PC-3 (cell line): ENCODE measurements at regions not wholly inside any gene's neighbourhood (a gene's known extent, or its start where the extent isn't known, plus 50 kb on each side); places are given as distances from the start of the nearest gene placed in this dataset.
A peak's percentile ranks its signal among the peaks of the same experiment; 100 is the strongest.

Experiments used
- ATAC-seq: fragments of 200-7000 bp; cut with Tn5 transposase; 2 replicates; pipeline ENCODE4 v1.9.1; 2020; ENCODE audit warnings: mild to moderate bottlenecking, moderate library complexity
- BruUV-seq: library from RNA; stranded (reverse); fragments of 400-500 nt; replicated peaks from 2 replicates; lab custom pipeline; 2021; lab: Mats Ljungman, UMichigan
- CTCF ChIA-PET: fragments of 300-600 bp; sonication (Branson Sonifier 250); formaldehyde crosslinking; loops from one replicate; lab custom pipeline; 2022; ENCODE audit warnings: antibody characterized with exemption; lab: Charles Lee
- POLR2A ChIA-PET: fragments of 300-600 bp; sonication (Branson Sonifier 250); formaldehyde crosslinking; loops from one replicate; lab custom pipeline; 2022; ENCODE audit warnings: antibody characterized with exemption; ENCODE audit not compliant: unreplicated experiment; lab: Charles Lee
- DNase-seq: peaks from one replicate; pipeline ENCODE4 v3.0.0-alpha.2; 2015
- H2AFZ ChIP-seq: fragments of 300-600 bp; sonication (generic); 2 replicates; pipeline ENCODE4 v1.6.0; 2016; ENCODE audit warnings: antibody characterized with exemption, low read length
- H3F3A ChIP-seq: fragments of 300-600 bp; sonication (generic); one replicate; pipeline ENCODE4 v1.6.0; 2017; ENCODE audit warnings: antibody characterized with exemption, low read length, control low read depth, mild to moderate bottlenecking; ENCODE audit not compliant: unreplicated experiment
- H3K27ac ChIP-seq: fragments of 300-600 bp; sonication (generic); 2 replicates; pipeline ENCODE4 v1.5.1; 2016; ENCODE audit warnings: mild to moderate bottlenecking, low read length
- H3K27me3 ChIP-seq: fragments of 300-600 bp; sonication (generic); 2 replicates; pipeline ENCODE4 v1.6.1; 2016; ENCODE audit warnings: low read length, mixed read lengths
- H3K36me3 ChIP-seq: fragments of 300-600 bp; sonication (generic); 2 replicates; pipeline ENCODE4 v1.6.1; 2016; ENCODE audit warnings: low read depth, mixed run types, low read length, mixed read lengths
- H3K4me1 ChIP-seq: fragments of 300-600 bp; sonication (generic); 2 replicates; pipeline ENCODE4 v1.5.1; 2016; ENCODE audit warnings: low read length; ENCODE audit not compliant: insufficient read depth
- H3K4me2 ChIP-seq: fragments of 300-600 bp; sonication (generic); 2 replicates; pipeline ENCODE4 v1.6.0; 2016; ENCODE audit warnings: low read length
- H3K4me3 ChIP-seq: fragments of 300-600 bp; sonication (generic); 2 replicates; pipeline ENCODE4 v1.5.1; 2016; ENCODE audit warnings: mild to moderate bottlenecking, low read length, mixed read lengths
- H3K79me2 ChIP-seq: fragments of 300-600 bp; sonication (generic); 2 replicates; pipeline ENCODE4 v1.6.1; 2017; ENCODE audit warnings: low read length, mixed read lengths
- H3K9ac ChIP-seq: fragments of 300-600 bp; sonication (generic); 2 replicates; pipeline ENCODE4 v1.6.0; 2016; ENCODE audit warnings: mild to moderate bottlenecking, low read length
- H3K9me2 ChIP-seq: fragments of 300-600 bp; sonication (generic); replicated peaks from 2 replicates; pipeline ENCODE4 v1.6.1; 2016; ENCODE audit warnings: mixed run types, low read length, mixed read lengths
- H3K9me3 ChIP-seq: fragments of 300-600 bp; sonication (generic); 2 replicates; pipeline ENCODE4 v1.6.1; 2016; ENCODE audit warnings: low read length, mixed read lengths
- H4K20me1 ChIP-seq: fragments of 300-600 bp; sonication (generic); 2 replicates; pipeline ENCODE4 v1.6.1; 2016; ENCODE audit warnings: low read length, mixed read lengths
- CTCF ChIP-seq: fragments of 300-600 bp; sonication (generic); conservative IDR thresholded peaks from 2 replicates; pipeline ENCODE4 v1.5.1; 2017; ENCODE audit warnings: antibody characterized with exemption, low read depth, mild to moderate bottlenecking, low read length
- EZH2 ChIP-seq: fragments of 300-600 bp; sonication (generic); IDR thresholded peaks from one replicate; pipeline ENCODE4 v1.6.1; 2017; ENCODE audit warnings: antibody characterized with exemption, mild to moderate bottlenecking, low read length; ENCODE audit not compliant: unreplicated experiment
- EZH2phosphoT487 ChIP-seq: fragments of 300-600 bp; sonication (generic); IDR thresholded peaks from 2 replicates; pipeline ENCODE4 v1.6.1; 2018; ENCODE audit warnings: mild to moderate bottlenecking, antibody characterized with exemption, low read length, borderline replicate concordance
- intact Hi-C: fragments of 100-400 bp; cut with micrococcal nuclease; formaldehyde crosslinking; loops from 2 replicates; pipeline ENCODE4 v1.9.0; 2023

GRCh38 chr18:49663899-49664890 lies 102.3 kb downstream of the LIPG start:
- Histone ChIP-seq H3K27me3 (no peaks in the 10 kb centered on the region), H3K4me2 (no peak overlapping the region), H3K79me2 (no peaks in the 10 kb centered on the region), H4K20me1 (no peaks in the 10 kb centered on the region), H3F3A (no peaks in the 10 kb centered on the region), H3K9me3 (no peaks in the 10 kb centered on the region), H2AFZ (no peak overlapping the region), H3K9me2 (no peaks in the 10 kb centered on the region), H3K9ac (no peak overlapping the region), H3K4me1 (no peaks in the 10 kb centered on the region), H3K4me3 (no peak overlapping the region), H3K27ac (no peak overlapping the region), H3K36me3 (no peaks in the 10 kb centered on the region)
- no peak for TF ChIP-seq CTCF
- no peak for TF ChIP-seq EZH2phosphoT487
- no peak for TF ChIP-seq EZH2
- BruUV-seq = no TSS peak
- ATAC-seq (peak; percentile 51), DNase-seq (peak; percentile 2)
- ChIA-PET POLR2A (no interaction called here), CTCF (no interaction called here)
- intact Hi-C loops = no loop called here

- no peaks in the 10 kb centered on the region for H3K36me3 ChIP-seq
- DNase-seq = no peak
- H3K4me2 ChIP-seq = no peak overlapping the region
- H2AFZ ChIP-seq = no peak overlapping the region
- no peaks in the 10 kb centered on the region for H3K79me2 ChIP-seq
- CTCF ChIA-PET = no interaction called here
- no peaks in the 10 kb centered on the region for H3K27me3 ChIP-seq
- H3K4me1 ChIP-seq = no peaks in the 10 kb centered on the region
- no peaks in the 10 kb centered on the region for H3F3A ChIP-seq
- H3K9me2 ChIP-seq = no peaks in the 10 kb centered on the region
- no peak for ATAC-seq
- no peak overlapping the region for H3K27ac ChIP-seq
- no TSS peak for BruUV-seq
- no peak for TF ChIP-seq EZH2
- TF ChIP-seq EZH2phosphoT487 = no peak
- TF ChIP-seq CTCF = no peak
- intact Hi-C loops = no loop called here
- H3K9ac ChIP-seq = no peak overlapping the region
- POLR2A ChIA-PET = no interaction called here
- H3K4me3 ChIP-seq = no peak overlapping the region
- H3K9me3 ChIP-seq = no peaks in the 10 kb centered on the region
- H4K20me1 ChIP-seq = no peaks in the 10 kb centered on the region
Measured at GRCh38 chr18:49662506-49662905, 100.6 kb downstream of the LIPG start.
